CD4-positive, alpha-beta T cell (primary cell): ENCODE measurements at regions not wholly inside any gene's neighbourhood (a gene's known extent, or its start where the extent isn't known, plus 50 kb on each side); places are given as distances from the start of the nearest gene placed in this dataset.

Source experiments
- ATAC-seq: fragments of 200-7000 bp; cut with Tn5 transposase; one replicate; pipeline ENCODE4 v1.10.0; 2022; ENCODE audit warnings: mild to moderate bottlenecking; ENCODE audit not compliant: poor library complexity
- CTCF ChIA-PET: fragments of 350-600 bp; sonication (Branson Sonifier 250); formaldehyde crosslinking; loops from one replicate; lab custom pipeline; 2021; ENCODE audit warnings: antibody characterized with exemption, inconsistent platforms; lab: Charles Lee
- POLR2A ChIA-PET: fragments of 350-600 bp; sonication (Branson Sonifier 250); formaldehyde crosslinking; loops from one replicate; lab custom pipeline; 2021; ENCODE audit warnings: antibody characterized with exemption, inconsistent platforms; lab: Charles Lee
- DNase-seq, 14 experiments: peaks; one replicate each; pipeline ENCODE4 v3.0.0-alpha.2; 2013 to 2020; ENCODE audit warnings: mixed read lengths in 2 of 14
- H3K27ac ChIP-seq, 2 donors: one replicate each; pipeline versions ENCODE4 v1.5.1 to v1.7.0; 2013; ENCODE audit warnings: low read length in 2 of 2, low read depth in 1 of 2, mild to moderate bottlenecking in 1 of 2
- H3K27me3 ChIP-seq, 2 experiments: 1 replicate in 1 of 2; 2 replicates in 1 of 2; pipeline versions ENCODE4 v1.6.1 to v1.7.0; 2013; ENCODE audit warnings: low read length in 2 of 2, control low read depth in 1 of 2, mild to moderate bottlenecking in 1 of 2, moderate library complexity in 1 of 2; ENCODE audit not compliant: insufficient read depth in 2 of 2, control insufficient read depth in 1 of 2
- H3K36me3 ChIP-seq: one replicate; pipeline ENCODE4 v1.6.1; 2013; ENCODE audit warnings: low read length, control low read depth; ENCODE audit not compliant: insufficient read depth
- H3K4me1 ChIP-seq: one replicate; pipeline ENCODE4 v1.6.1; 2013; ENCODE audit warnings: low read length, control low read depth; ENCODE audit not compliant: insufficient read depth
- H3K4me3 ChIP-seq: one replicate; pipeline ENCODE4 v1.5.1; 2013; ENCODE audit warnings: mild to moderate bottlenecking, low read length, moderate library complexity
- H3K9me3 ChIP-seq, 2 experiments: 1 replicate in 1 of 2; 2 replicates in 1 of 2; pipeline versions ENCODE4 v1.6.1 to v1.7.0; 2013; ENCODE audit warnings: low read length in 2 of 2, mild to moderate bottlenecking in 2 of 2, control low read depth in 1 of 2, moderate library complexity in 1 of 2; ENCODE audit not compliant: control insufficient read depth in 1 of 2, insufficient read depth in 1 of 2
- H3K27ac Mint-ChIP-seq: one replicate; pipeline ENCODE4 v1.8.0; 2020; ENCODE audit warnings: mixed read lengths
- H3K27me3 Mint-ChIP-seq: one replicate; pipeline ENCODE4 v1.8.0; 2021; ENCODE audit warnings: mixed read lengths
- H3K36me3 Mint-ChIP-seq: one replicate; pipeline ENCODE4 v1.8.0; 2021; ENCODE audit warnings: low read depth, mixed read lengths
- H3K4me1 Mint-ChIP-seq: one replicate; pipeline ENCODE4 v1.8.0; 2021; ENCODE audit warnings: low read depth, mixed read lengths
- H3K4me3 Mint-ChIP-seq: one replicate; pipeline ENCODE4 v1.8.0; 2020; ENCODE audit warnings: mild to moderate bottlenecking, mixed read lengths
- H3K9me3 Mint-ChIP-seq: one replicate; pipeline ENCODE4 v1.8.0; 2020; ENCODE audit warnings: mixed read lengths
- CTCF ChIP-seq: fragments of 200-600 bp; IDR thresholded peaks from one replicate; pipeline ENCODE4 v1.8.0; 2022; ENCODE audit warnings: antibody characterized with exemption, mild to moderate bottlenecking
- intact Hi-C, 2 experiments: fragments of 100-400 bp; cut with DNase I in 1 of 2; cut with micrococcal nuclease in 1 of 2; formaldehyde crosslinking; loops; one replicate each; pipeline versions ENCODE4 v1.15.1 to v1.9.0; 2023 to 2025; cut with DNase I, micrococcal nuclease

GRCh38 chr16:88323546-88324330 is 59.0 kb upstream of the ZNF469 start:
- CTCF ChIA-PET = no interaction called here
- ATAC-seq = no peak
- POLR2A ChIA-PET = no interaction called here
- no peaks in the 10 kb centered on the region for H3K9me3 Mint-ChIP-seq
- no peaks in the 10 kb centered on the region for H3K27me3 ChIP-seq
- no peak overlapping the region for H3K27ac Mint-ChIP-seq
- H3K27ac ChIP-seq = no peak overlapping the region
- no peaks in the 10 kb centered on the region for H3K36me3 Mint-ChIP-seq
- H3K27me3 Mint-ChIP-seq = no peaks in the 10 kb centered on the region
- no peak overlapping the region for H3K4me3 Mint-ChIP-seq
- no peak for TF ChIP-seq CTCF
- peaks cover 0 to 28% of the 10 kb centered on the region in 2 experiments for H3K9me3 ChIP-seq
- H3K4me1 Mint-ChIP-seq = no peaks in the 10 kb centered on the region
- no peak for DNase-seq
- no peaks in the 10 kb centered on the region for H3K36me3 ChIP-seq
- intact Hi-C loops = no loop called here
- H3K4me3 ChIP-seq = no peak overlapping the region
- no peaks in the 10 kb centered on the region for H3K4me1 ChIP-seq

GRCh38 chr16:88325087-88325750 is 57.5 kb upstream of the ZNF469 start:
- Mint-ChIP-seq H3K9me3 (no peaks in the 10 kb centered on the region), H3K27ac (no peak overlapping the region), H3K36me3 (no peaks in the 10 kb centered on the region), H3K4me1 (no peaks in the 10 kb centered on the region), H3K4me3 (no peak overlapping the region), H3K27me3 (no peaks in the 10 kb centered on the region)
- POLR2A ChIA-PET = no interaction called here
- Histone ChIP-seq H3K27me3 (no peaks in the 10 kb centered on the region), H3K27ac (no peak overlapping the region), H3K4me1 (no peaks in the 10 kb centered on the region), H3K36me3 (no peaks in the 10 kb centered on the region), H3K9me3 (peaks cover 0 to 23% of the 10 kb centered on the region in 2 experiments), H3K4me3 (no peak overlapping the region)
- DNase-seq (no peak), ATAC-seq (no peak)
- TF ChIP-seq CTCF = no peak
- CTCF ChIA-PET = no interaction called here
- intact Hi-C loops = no loop called here

GRCh38 chr16:88325976-88326375 is 56.8 kb upstream of the ZNF469 start:
- Histone ChIP-seq H3K4me1 (no peaks in the 10 kb centered on the region), H3K27me3 (no peaks in the 10 kb centered on the region), H3K36me3 (no peaks in the 10 kb centered on the region), H3K27ac (no peak overlapping the region), H3K4me3 (no peak overlapping the region), H3K9me3 (peaks cover 0 to 19% of the 10 kb centered on the region in 2 experiments)
- Mint-ChIP-seq H3K27me3 (no peaks in the 10 kb centered on the region), H3K4me3 (no peak overlapping the region), H3K36me3 (no peaks in the 10 kb centered on the region), H3K27ac (no peak overlapping the region), H3K4me1 (no peaks in the 10 kb centered on the region), H3K9me3 (no peaks in the 10 kb centered on the region)
- CTCF ChIA-PET = no interaction called here
- no peak for TF ChIP-seq CTCF
- intact Hi-C loops = no loop called here
- DNase-seq (no peak), ATAC-seq (no peak)
- POLR2A ChIA-PET = no interaction called here
